H1 (cell line): ENCODE measurements at regions not wholly inside any gene's neighbourhood (a gene's known extent, or its start where the extent isn't known, plus 50 kb on each side); places are given as distances from the start of the nearest gene placed in this dataset.

Source experiments
- CHD7 ChIP-seq: fragments of 300-600 bp; sonication (generic); IDR thresholded peaks from 2 replicates; pipeline ENCODE4 v1.7.1; 2012; ENCODE audit warnings: low read length, moderate library complexity, mild to moderate bottlenecking, inconsistent platforms; ENCODE audit not compliant: insufficient replicate concordance
- RNF2 ChIP-seq: fragments of 200-900, 300-1000 bp; sonication (generic); IDR thresholded peaks from 2 replicates; pipeline ENCODE4 v1.7.1; 2016; ENCODE audit warnings: borderline replicate concordance, low read depth, mild to moderate bottlenecking, antibody characterized with exemption, low read length; ENCODE audit not compliant: poor library complexity, severe bottlenecking; ENCODE audit errors: missing control alignments
- SAP30 ChIP-seq: fragments of 300-600 bp; sonication (generic); IDR thresholded peaks from 2 replicates; pipeline ENCODE4 v1.7.1; 2012; ENCODE audit warnings: low read length, moderate library complexity, mild to moderate bottlenecking, inconsistent platforms; ENCODE audit not compliant: insufficient read depth, insufficient replicate concordance

DNA sequence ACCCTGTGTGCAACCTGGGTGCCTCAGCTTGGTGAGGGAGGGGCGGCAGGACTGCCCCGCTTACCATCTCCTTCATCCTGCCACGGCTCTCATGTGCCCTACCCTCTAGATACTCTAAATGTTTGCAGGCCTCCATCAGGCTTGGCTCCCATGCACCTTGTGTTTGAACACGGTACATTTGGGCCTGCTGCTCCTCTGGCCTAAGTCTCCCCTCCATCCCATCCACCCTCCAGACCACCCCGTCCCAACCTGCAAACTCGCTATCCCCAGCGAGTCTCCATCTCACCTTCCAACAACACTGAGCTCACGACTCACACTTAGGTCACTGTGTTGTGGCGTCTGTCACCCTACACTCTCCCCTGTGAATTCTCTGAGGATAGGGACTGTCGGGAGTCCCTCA is 274.2 kb downstream of the TEX29 start (continued):
- TF ChIP-seq SAP30, result no peak
- no peak for TF ChIP-seq RNF2
- no peak for TF ChIP-seq CHD7
